Erythroblast (primary cell): ENCODE measurements at regions not wholly inside any gene's neighbourhood (a gene's known extent, or its start where the extent isn't known, plus 50 kb on each side); places are given as distances from the start of the nearest gene placed in this dataset.
A peak's percentile ranks its signal among the peaks of the same experiment; 100 is the strongest.

Source experiments
- DNase-seq, 2 experiments: peaks; one replicate each; lab custom pipeline; 2025; lab: John Stamatoyannopoulos, UW
- GATA1 ChIP-seq: IDR thresholded peaks from 2 replicates; pipeline ENCODE4 v1.6.1; 2011; ENCODE audit warnings: low read depth, mild to moderate bottlenecking, control low read depth, low read length, moderate library complexity
- POLR2A ChIP-seq: IDR thresholded peaks from 2 replicates; pipeline ENCODE4 v1.6.1; 2011; ENCODE audit warnings: mild to moderate bottlenecking, low read length

- TF ChIP-seq GATA1 (no peak), POLR2A (peak; percentile 73)
- DNase-seq: peak in 1 of 2 experiments; percentile 27
Observed at GRCh38 chr12:65655074-65655493, 169.2 kb upstream of the HMGA2 start.

- TF ChIP-seq GATA1: no peak
- TF ChIP-seq POLR2A: no peak
- no peak for DNase-seq
Observed at GRCh38 chr12:65656156-65656882, 168.0 kb upstream of the HMGA2 start.

- no peak for TF ChIP-seq POLR2A
- no peak for TF ChIP-seq GATA1
- no peak for DNase-seq
Observed at GRCh38 chr12:65656891-65657351, 167.4 kb upstream of the HMGA2 start.

DNA sequence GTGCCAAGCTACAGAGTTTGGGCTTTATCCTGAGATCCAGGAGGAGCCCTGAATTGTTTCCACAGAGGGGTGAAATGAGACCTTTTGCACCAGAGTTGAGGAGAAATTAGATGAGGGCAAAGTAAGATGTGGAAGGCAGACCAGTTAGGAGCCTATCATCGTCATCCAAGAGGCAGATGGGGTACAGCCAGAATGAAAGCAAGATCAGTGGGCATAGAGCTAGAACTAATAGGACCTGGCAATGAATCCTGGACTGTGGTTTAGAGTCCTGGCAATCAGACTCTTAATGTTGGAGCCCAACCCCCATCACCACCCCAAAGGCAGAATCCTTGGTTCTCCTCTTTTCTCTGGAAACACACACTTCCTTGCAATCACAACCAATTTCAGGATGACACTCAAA lies 166.6 kb upstream of the HMGA2 start:
- TF ChIP-seq GATA1 (no peak), POLR2A (no peak)
- no peak for DNase-seq

- TF ChIP-seq GATA1 (no peak), POLR2A (no peak)
- DNase-seq: no peak
Observed at GRCh38 chr12:65658360-65658759, 165.9 kb upstream of the HMGA2 start.

DNA sequence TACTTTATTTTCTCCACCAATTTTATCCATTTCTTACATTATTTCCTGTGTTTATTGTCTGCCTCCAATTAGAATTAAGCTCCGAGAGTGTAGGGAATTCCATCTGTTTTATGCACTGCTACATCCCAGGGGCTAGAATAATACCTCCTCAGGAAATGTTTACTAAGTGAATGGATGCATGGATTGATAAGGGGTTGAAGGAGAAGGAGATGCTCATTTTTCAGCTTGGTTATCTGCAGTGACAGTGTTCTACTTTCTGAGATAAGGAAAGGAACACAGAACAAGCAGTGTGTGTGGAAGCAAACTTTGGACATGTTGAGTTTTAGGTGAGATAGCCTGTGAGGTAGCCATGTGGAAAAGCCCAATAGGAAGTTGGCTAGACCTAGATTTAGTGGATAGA lies 164.6 kb upstream of the HMGA2 start:
- TF ChIP-seq GATA1 (no peak), POLR2A (no peak)
- no peak for DNase-seq

GRCh38 chr12:65660096-65660495 lies 164.2 kb upstream of the HMGA2 start:
- DNase-seq: no peak
- TF ChIP-seq POLR2A (no peak), GATA1 (no peak)

- no peak for DNase-seq
- TF ChIP-seq GATA1 (no peak), POLR2A (no peak)
Observed at GRCh38 chr12:65660836-65661235, 163.4 kb upstream of the HMGA2 start.

DNA sequence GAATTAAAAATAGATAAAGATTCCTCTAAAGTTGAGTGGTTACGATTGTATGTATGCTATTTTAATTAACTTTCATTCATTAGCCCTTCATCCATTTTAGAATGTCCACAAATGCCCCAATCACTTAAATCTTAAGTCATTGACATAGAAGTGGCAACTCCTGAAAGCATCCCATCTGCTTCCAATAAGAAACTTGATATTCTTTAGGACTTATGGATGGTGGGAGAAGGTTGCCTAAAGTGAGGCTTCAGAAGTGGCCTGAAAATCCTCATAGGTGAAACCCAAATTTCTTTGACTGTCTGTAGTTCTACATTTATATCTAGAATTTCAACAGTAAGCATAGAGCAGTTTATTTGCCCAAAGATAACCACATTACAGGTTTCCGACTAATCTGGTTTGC lies 161.7 kb upstream of the HMGA2 start:
- no peak for DNase-seq
- TF ChIP-seq GATA1 (no peak), POLR2A (no peak)

DNA sequence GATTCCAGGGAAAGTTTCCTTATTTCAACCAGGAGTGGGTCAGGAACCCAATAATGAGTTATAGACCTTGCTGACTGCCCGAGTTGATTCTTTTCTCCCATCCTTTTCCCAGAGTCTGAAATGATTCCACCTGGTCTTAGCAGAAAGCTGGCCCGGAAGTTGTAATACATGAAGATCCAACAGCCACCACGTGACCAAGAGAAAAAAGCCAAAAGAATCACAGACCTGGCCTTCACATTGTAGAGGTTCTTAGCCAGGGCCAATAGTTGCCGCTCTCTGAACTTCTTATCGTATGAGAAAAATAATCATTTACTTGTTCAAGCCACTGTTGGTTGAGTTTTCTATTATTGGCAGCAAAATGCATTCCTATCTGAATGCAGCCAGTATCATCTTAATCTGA lies 161.2 kb upstream of the HMGA2 start:
- TF ChIP-seq POLR2A (no peak), GATA1 (no peak)
- DNase-seq: no peak

GRCh38 chr12:65663648-65664047 lies 160.6 kb upstream of the HMGA2 start:
- DNase-seq: no peak
- TF ChIP-seq POLR2A: no peak
- no peak for TF ChIP-seq GATA1

DNA sequence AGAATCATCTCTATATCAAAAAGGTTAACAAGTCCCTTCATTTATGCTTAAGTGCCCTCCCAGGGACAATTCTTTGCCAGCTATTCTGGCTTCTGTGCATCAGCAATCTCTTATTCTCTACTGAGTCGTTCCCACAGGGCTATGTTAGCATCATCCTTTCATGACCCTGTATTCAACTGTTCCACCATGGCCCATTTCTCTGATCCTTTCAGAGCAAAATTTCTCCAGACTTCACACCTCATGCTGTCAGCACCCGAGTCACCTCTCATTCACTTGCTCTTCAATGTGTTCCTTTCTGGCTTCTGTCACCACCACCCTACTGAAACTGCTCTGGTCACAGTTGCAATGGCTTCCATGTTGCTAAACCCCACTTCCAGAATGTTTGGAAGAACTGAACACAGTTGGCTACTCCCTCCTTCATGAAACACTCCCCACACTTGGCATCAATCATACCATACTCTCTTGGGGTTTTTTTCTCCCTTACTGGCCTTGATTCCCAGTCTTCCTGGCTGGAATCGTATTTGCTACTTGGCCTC lies 159.5 kb upstream of the HMGA2 start:
- no peak for DNase-seq
- TF ChIP-seq POLR2A (no peak), GATA1 (no peak)

- DNase-seq: no peak
- TF ChIP-seq GATA1 (no peak), POLR2A (no peak)
Observed at GRCh38 chr12:65665817-65666216, 158.5 kb upstream of the HMGA2 start.

DNA sequence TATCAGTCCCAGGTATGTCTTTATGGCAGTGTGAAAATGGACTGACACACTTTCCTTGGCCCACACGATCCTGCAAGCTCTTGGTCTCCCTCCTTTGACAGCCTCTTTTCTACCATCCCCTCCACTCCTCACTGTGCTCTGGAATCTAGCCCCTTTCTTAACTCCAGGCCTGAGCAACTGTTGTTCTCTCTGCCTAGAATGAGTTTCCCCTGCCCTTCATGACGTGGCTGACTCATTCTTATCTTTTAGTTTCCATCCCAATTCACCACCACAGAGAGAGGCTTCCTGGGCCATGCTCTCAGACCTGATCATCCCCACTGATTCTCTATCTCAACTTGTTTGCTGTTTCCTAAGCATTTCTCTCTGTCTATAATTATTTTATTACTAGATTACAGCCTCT lies 157.4 kb upstream of the HMGA2 start:
- peak; percentile 22 to 28 for DNase-seq
- TF ChIP-seq POLR2A: peak; percentile 61
- TF ChIP-seq GATA1: no peak

GRCh38 chr12:65667932-65668331 lies 156.4 kb upstream of the HMGA2 start:
- no peak for DNase-seq
- TF ChIP-seq POLR2A: no peak
- no peak for TF ChIP-seq GATA1
